HG03060 (cell line): ENCODE measurements at regions not wholly inside any gene's neighbourhood (a gene's known extent, or its start where the extent isn't known, plus 50 kb on each side); places are given as distances from the start of the nearest gene placed in this dataset.

Source experiments
- ATAC-seq: cut with Tn5 transposase; IDR thresholded peaks from one replicate; pipeline ENCODE4 v1.9.1; 2021; ENCODE audit warnings: low read depth, moderate number of reproducible peaks; ENCODE audit not compliant: unreplicated experiment

DNA sequence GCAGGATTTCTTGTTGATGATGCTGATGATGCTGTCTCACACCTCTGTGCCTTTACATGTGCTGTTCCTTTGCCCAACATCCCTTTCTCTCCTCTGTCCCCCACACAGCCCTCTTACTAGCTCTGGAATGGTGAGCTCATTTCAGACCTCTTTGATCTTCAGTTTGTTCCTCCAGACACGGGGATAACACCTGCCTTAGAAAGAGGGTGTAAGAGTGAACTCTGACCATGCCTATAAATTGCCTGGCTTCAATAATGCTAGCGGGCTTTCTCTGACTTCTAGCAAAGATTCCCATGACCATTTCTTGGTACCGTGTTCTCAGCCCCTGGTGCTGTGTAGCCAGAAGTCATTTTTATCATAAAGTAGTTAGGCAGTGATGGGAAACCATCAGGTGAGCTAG, 55.9 kb upstream of the DRD2 start:
- ATAC-seq: no peak

GRCh38 chr11:113529606-113530005, 54.4 kb upstream of the DRD2 start:
- no peak for ATAC-seq

- no peak for ATAC-seq
Measured at GRCh38 chr11:113528982-113529381, 53.8 kb upstream of the DRD2 start.

DNA sequence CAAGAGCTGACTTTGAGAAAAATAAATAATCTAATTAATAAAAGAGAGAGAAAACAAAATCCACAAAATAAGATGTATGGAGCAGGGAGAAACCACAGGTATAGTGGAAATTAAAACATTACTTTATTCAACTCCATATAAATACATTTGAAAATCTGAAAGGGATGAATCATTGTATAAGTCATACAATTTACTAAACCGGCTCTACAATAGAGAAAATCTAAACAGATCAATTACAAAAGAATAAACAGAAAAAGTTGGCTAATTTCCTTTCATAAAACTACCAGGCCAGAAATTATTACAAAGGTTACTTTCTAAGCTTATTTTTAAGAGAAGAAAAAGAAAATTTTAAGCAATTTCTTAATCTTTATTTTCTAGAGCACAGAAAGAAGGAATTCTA, 51.3 kb upstream of the DRD2 start:
- no peak for ATAC-seq
